ENCODE measurements at regions not wholly inside any gene's neighbourhood (a gene's known extent, or its start where the extent isn't known, plus 50 kb on each side); places are given as distances from the start of the nearest gene placed in this dataset.

DNA sequence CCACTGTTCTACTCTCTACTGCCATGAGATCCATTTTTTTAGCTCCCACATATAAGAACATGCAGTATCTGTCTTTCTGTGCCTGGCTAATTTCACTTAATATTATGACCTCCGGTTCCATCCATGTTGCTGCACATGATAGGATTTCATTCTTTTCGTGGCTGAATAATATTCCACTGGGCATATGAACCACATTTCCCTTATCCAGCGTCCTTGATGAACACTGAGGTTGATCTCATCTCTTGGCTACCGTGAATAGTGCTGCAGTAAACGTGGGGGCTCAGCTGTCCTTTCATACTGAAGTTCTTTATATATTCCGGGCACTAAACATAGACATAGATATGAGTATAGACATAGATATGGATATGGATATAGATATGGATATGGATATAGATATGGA lies 109.3 kb upstream of the TNRC6C start:
- no peak for DNase-seq

DNA sequence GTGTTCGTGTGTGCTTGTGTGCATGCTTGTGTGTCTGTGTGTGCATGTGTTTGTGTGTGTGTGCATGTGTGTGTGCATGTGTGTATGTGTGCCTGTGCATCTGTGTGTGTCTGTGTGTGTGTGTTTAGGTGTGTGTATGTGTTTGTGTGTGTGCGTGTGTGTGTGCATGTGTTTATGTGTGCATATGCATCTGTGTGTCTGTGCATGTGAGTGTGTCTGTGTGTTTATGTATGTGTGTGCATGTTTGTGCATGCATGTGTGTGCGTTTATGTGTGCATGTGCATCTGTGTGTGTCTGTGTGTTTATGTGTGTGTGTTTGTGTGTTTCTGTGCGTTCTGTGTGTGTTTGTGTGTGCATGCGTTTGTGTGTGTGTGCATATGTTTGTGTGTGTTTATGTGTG lies 106.6 kb upstream of the TNRC6C start:
- no peak for DNase-seq

GRCh38 chr17:77852731-77853130 lies 105.8 kb upstream of the TNRC6C start:
- no peak for DNase-seq

DNA sequence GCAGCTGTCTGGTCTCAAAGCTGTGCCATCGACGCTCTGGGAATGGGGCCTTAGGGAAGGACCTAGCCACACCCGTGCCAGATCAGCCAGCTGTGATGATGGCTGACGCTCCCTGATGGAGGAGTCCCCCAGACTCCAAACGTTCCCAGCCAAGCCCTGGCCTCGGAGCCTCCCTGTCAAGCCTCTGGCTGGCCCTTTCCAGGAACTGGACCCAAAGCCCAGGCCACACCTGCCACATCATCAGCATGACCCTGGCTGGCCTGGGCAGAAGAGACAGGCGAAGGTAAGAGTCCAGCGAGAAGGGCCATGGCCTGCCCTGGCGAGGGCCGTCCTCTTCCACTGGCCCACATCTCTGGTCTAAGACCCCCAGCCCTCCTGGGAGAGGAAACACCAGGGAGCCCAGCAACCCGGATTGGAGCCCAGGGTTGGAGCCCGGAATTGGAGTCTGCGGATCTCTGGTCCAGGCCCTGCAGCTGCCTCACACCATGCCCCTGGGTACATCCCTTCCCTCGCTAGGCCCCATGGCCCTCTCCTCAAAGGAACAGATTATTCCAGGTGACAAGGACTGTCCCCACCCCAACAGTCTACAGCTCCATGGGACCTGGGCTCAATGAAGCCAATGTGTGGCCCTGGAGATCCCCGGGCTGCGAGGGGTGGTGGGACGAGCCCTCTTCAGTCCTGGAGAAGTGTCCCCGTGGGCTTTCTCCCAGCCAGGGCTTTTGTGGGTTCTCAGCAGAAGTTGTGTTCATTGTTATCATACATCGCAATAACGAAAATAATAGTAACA lies 105.1 kb upstream of the TNRC6C start:
- no peak for DNase-seq

GRCh38 chr17:77854083-77854758 lies 104.3 kb upstream of the TNRC6C start:
- DNase-seq = no peak

DNA sequence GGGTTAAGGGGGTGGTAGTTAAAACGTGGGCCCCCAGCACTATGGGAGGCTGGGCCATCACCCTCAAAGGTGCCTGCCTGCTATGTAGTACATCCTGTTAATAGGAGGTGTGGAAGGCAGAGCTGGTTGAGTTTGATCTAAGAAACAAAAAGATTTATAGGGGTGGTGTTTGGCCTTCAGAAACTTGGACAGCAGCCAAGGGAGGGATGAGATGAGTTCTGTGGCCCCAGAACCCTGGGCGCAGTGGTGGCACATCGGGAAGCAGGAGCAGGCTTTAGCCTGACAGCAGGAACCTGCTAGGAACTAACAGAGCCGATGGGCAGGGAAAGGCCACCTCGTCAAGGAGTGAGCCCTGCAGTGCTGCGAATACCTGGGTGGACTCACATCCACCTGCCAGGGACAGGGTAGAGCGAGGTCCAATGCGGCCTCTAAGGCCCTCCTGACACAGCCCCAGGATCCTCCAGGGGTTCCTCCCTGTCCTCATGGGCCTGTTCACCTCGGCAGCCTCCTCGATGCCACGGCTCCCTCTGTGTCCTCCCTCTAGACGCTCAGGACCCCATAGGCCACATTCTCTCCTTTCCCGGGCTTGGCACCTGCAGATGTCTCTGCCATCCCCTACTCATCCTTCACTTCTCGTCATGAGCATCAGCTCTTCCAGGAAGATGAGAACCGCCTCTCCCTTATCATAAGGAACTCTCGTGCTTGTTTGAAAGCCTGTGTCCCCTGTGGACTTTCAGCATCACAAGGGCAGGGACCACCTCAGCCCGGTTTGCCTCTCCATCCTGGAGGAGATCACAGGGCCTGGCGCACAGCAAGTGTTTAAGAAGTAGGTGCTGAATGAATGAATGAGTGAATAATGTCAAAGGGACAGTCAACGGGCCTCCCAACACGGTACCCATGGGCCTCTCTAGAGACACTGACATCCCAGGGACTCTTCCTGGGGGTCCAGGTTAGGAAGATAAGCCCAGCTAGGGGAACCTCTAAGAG lies 103.5 kb upstream of the TNRC6C start:
- DNase-seq = no peak

DNA sequence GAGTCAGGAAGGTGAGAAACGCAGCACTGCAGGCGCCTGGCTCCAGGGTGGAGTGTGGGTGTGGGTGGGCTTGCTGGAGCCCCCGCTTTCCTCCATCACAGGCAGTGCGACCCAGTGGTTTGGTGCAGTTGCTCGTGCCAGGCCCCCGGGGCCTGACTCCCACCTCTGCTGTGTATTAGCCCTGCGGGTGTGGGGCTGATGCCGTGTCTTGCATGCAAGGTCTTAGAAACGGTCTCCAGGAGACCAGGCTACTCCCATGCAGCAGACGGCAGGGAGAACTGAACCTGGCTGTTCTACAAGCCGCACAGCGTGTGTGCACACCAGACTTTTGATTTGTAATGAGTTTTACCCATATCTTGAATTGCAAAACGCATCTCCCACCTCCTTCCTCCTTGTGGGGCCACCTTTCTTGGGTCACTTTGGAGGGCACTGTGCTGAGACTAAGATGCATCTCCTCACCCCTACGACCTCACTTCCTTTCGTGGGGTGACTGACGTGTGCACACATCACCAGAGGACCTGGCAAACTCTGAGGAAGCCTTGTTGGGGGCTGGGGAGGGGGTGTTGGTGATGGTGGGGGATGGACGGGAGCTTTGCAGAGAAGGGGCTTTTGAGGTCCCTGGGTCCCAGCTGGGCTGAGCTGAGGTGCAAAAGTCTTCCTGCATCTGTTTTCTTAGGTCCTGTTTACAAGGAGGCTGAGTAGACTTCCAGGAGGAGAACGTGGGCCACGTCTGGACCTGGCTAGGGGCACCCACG lies 101.8 kb upstream of the TNRC6C start:
- no peak for DNase-seq

DNA sequence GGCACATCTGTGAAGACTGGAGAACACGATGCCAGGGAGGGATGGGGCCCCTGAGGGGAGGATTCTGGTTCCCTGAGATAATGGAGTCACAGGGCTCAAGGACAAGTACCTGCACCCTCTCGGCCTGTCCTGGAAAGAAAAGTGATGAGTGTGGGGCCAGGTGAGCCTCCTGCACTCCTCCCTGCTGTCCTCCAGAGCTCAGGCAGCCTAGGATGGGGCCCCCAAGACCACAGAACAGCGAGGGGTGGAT lies 101.3 kb upstream of the TNRC6C start:
- DNase-seq = no peak

DNA sequence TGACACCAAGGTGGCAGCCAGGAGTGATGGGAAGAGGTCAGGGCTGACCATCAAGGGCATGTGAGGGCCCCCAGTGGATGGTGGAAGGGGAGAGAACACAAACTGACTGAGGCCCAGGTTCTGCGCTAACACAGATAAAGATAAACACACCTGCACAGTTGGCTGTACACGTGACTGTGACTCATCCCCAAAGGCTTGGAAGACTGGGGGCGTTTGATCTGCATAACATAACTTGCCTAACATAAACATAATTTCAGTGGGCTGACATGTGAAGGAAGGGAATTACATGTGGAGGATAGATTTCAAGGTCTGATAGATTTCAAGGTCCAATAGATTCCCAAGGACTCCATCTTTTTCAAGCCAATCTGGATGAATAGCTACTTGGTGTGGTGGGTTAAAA lies 100.9 kb upstream of the TNRC6C start:
- DNase-seq = no peak

GRCh38 chr17:77858291-77859034 lies 100.0 kb upstream of the TNRC6C start:
- no peak for DNase-seq

DNA sequence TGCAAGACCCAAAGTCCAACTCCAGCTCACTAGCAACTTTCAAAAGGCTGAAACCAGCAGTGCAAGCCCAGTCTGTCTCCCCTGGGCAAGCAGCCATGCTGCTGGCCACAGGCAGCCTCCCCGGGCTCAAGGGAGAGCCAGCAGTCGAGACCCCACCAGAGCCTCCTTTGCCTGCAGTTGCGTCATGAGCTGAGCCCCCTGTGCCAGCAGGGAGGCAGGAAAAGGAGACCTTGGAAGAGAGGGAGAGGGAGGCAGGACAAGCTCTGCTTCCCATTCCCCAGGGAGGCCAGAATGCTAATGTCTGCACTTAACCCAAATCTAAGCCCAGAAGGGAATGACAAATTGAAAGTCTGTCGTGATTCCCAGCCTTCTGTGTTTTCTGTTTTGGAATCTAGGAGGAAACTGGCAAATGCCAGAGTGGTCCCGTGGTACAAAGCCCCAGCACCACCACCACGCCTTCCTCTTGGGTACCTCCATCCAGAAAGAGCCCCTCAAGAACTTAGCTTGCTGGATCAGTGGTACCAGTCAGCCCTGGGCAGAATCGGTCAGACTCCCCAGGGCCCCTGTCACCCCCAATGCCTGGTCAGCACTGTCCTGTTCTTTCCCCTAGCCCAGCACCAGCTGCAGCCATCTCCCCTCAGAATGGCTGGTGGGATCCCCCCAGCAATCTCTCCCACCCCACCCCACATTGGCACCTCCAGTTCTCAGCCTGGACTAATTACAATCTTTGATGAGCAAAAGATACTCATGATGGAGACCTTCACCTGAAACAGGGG lies 99.3 kb upstream of the TNRC6C start:
- DNase-seq = no peak

- no peak for DNase-seq
Observed at GRCh38 chr17:77861133-77861695, 97.3 kb upstream of the TNRC6C start.

GRCh38 chr17:77861981-77862645 lies 96.4 kb upstream of the TNRC6C start:
- no peak for DNase-seq

- no peak for DNase-seq
Observed at GRCh38 chr17:77862890-77863813, 95.4 kb upstream of the TNRC6C start.

DNA sequence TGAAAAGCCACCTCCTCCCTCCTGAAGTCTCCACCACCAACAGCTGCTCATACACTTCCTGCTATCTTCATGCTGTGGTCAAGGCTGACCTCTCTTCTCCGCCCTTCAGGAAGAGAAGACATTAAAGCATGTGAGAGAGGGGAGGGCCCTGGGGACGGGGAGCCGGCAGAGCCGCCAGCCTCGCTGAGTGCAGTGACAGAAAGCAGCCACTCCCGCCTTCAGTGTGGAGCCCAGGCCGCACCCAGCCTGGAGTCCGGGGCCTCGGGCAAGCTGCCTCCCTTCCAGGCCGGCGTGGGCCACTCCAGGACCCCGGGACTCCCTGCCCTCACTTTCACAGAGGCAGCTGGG lies 94.7 kb upstream of the TNRC6C start:
- no peak for DNase-seq

DNA sequence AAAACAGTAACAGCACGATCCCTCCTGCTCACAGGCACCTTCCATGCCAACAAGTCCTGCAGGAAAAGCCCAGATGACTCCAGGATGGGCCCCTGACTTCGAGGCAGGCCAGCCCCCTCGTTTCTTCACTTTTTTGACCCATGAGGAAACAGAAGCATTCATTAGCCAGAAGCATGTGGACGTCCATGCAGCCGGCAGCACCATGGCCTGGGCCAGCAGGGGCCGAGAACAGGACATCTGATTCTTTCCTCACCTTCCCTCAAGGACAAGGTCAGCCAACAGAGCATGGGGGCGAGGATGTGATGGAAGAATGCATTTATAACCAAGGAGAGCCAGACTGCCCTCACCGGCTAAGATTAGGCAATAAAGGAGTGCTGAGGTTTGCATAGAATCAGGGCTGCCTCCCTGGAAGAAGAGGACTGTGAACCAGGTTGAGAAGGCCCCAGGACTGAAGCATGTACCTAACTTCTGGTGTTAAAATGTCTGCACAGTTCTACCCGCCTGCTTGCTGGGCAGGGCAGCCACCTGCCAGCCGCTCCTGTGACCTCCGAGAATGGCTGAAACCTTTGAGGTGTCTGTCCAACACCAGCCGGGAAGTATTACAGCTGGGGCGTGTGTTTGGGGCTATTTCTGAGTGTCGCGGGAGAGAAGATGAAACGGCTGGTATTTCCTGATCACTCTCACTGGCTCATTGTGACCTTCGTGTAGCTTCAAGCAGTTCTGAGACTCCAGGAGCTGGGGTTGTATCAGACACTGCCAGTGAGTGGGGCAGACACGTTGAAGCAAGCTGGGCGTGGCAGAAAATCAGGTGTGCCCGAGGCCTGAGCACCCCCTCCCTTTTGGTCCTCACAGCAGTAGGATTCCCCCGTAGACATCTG lies 94.0 kb upstream of the TNRC6C start:
- no peak for DNase-seq

DNA sequence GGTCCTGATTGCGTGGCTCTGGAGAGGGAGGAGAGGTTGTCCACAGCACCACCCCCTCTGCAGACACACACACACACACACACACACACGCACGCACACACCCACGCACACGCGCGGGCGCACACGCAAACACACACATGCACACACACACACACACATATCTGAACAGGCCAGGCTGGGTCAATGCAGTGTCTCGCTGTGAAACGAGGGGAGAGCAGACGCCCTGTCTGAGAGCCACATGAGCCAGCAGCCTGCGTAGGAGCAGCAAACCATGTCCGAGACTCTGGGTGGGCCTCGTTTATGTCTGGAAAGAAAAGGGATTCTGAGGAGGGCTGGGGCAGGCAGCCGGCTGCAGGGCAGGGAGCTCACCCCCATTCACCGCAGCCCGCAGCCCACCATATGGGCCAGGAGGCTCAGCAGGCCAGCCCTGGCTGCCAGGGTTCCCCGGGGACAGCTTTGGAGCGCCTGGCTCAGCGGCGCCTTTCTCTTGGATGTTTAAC lies 93.3 kb upstream of the TNRC6C start:
- DNase-seq = no peak

DNA sequence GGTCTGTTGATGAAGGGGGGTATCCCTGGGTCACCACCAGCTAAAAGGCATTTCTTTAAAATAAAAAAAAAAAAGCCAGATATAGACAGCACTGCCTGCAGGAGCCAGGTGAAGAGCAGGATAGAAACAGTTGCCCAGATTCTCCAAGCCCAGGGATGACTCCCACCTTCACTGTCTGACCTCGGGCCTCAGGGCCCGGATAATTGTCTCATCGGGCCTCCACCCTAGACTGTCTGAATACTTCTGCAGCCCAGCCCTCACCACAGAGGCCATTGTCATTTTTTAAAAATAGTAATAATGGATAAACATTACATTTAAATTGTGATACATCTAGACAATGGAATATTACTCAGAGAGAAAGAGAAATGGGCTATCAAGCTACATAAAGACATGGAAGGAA lies 92.8 kb upstream of the TNRC6C start:
- no peak for DNase-seq
